ENCODE measurements at regions not wholly inside any gene's neighbourhood (a gene's known extent, or its start where the extent isn't known, plus 50 kb on each side); places are given as distances from the start of the nearest gene placed in this dataset.

GRCh38 chr4:34066126-34066525 is 2178.2 kb downstream of the ARAP2 start:
- no peaks in the 10 kb centered on the region for H4K20me1 ChIP-seq (replicated peaks in 1 of 2; ENCODE audit: control insufficient read depth in 1 of 2, insufficient read depth in 2 of 2, low read length in 2 of 2)
- ChIA-PET CTCF (ENCODE audit: partially characterized antibody) (no interaction called here), POLR2A (ENCODE audit: partially characterized antibody) (no interaction called here)
- no peak overlapping the region for H3K56ac ChIP-seq (replicated peaks; ENCODE audit: insufficient read length, low read depth, low read length)
- 93% methylated on average over 2 of the region's 2 CpGs; no CpG with 5 or more reads in 1 of the 2 experiments for WGBS, 2 experiments (ENCODE audit: extremely low coverage in 1 of 2, insufficient coverage in 1 of 2, insufficient read length in 1 of 2, insufficient replicate concordance in 2 of 2, low coverage in 1 of 2, low lambda C conversion rate in 2 of 2, missing lambda C conversion rate in 1 of 2)
- no peak overlapping the region for H2BK20ac ChIP-seq (ENCODE audit: low read length)
- no peak overlapping the region for H3K14ac ChIP-seq (ENCODE audit: insufficient read length)
- no peaks in the 10 kb centered on the region for H3K27me3 ChIP-seq (replicated peaks in 1 of 4; ENCODE audit: control insufficient read depth in 3 of 4, extremely low read depth in 1 of 4, insufficient read depth in 3 of 4, low read length in 3 of 4)
- no peak overlapping the region for H4K8ac ChIP-seq (ENCODE audit: extremely low read depth, insufficient read depth, low read length)
- H2AK5ac ChIP-seq (ENCODE audit: low read depth, low read length), result no peak overlapping the region
- no peak overlapping the region for H2BK5ac ChIP-seq (ENCODE audit: low read depth, low read length)
- no peak overlapping the region for H4K91ac ChIP-seq (replicated peaks; ENCODE audit: insufficient read length, low read length)
- no peaks in the 10 kb centered on the region for H3K36me3 ChIP-seq (ENCODE audit: control insufficient read depth in 2 of 4, insufficient read depth in 4 of 4, low read length in 3 of 4)
- H3K79me1 ChIP-seq (ENCODE audit: low read depth, low read length), result no peaks in the 10 kb centered on the region
- no peak overlapping the region for H2BK15ac ChIP-seq (ENCODE audit: low read length)
- DNase-seq (ENCODE audit: low read depth in 1 of 2, low spot score in 2 of 2) (no peak), FAIRE-seq (no peak)
- no peak overlapping the region for H2BK120ac ChIP-seq (replicated peaks; ENCODE audit: low read depth, low read length)
- no peaks in the 10 kb centered on the region for H3K79me2 ChIP-seq (ENCODE audit: control insufficient read depth in 1 of 2, insufficient read depth in 2 of 2, low read length in 2 of 2)
- H3K18ac ChIP-seq (ENCODE audit: extremely low read depth, low read length), result no peak overlapping the region
- no peak overlapping the region for H2BK12ac ChIP-seq (ENCODE audit: low read depth, low read length)
- no peak overlapping the region for H3K27ac ChIP-seq (ENCODE audit: low read depth, low read length)
- H2AFZ ChIP-seq (ENCODE audit: low read length), result no peak overlapping the region
- H4K5ac ChIP-seq (ENCODE audit: insufficient read length, low read depth, low read length), result no peak overlapping the region
- H3K4me2 ChIP-seq (ENCODE audit: insufficient read depth in 1 of 2, low read depth in 2 of 2, low read length in 2 of 2), result no peak overlapping the region
- no peak overlapping the region for H3K4ac ChIP-seq (replicated peaks; ENCODE audit: insufficient read length, low read depth, low read length)
- no peaks in the 10 kb centered on the region for H3K4me1 ChIP-seq (replicated peaks in 1 of 4; ENCODE audit: control insufficient read depth in 3 of 4, insufficient read depth in 4 of 4, low read length in 3 of 4)
- H3K23me2 ChIP-seq (ENCODE audit: low read depth, low read length), result no peaks in the 10 kb centered on the region
- TF ChIP-seq EP300 (IDR thresholded peaks at IDR 0.05; ENCODE audit: borderline replicate concordance in 1 of 2, low read depth in 2 of 2, low read length in 2 of 2), result no peak
- no peaks in the 10 kb centered on the region for H3K9me3 ChIP-seq (ENCODE audit: insufficient read depth in 2 of 2, low read depth in 1 of 2, low read length in 1 of 2)
- no peak overlapping the region for H3K4me3 ChIP-seq (ENCODE audit: extremely low read depth in 1 of 4, insufficient read depth in 2 of 4, low read depth in 3 of 4, low read length in 4 of 4)
- no peak overlapping the region for H3K9ac ChIP-seq (replicated peaks in 1 of 4; ENCODE audit: extremely low read depth in 1 of 4, low read depth in 3 of 4, low read length in 3 of 4)
- H3K23ac ChIP-seq (ENCODE audit: insufficient read length), result no peak overlapping the region
